Activated CD4-positive, alpha-beta T cell treated with anti-CD3 and anti-CD28 coated beads, Interleukin-2, Interleukin-4, amounts not matched to agents 100 ng/mL and 50 ng/mL, durations not matched to agents 16 hours and 8 hours (primary cell): ENCODE measurements at regions not wholly inside any gene's neighbourhood (a gene's known extent, or its start where the extent isn't known, plus 50 kb on each side); places are given as distances from the start of the nearest gene placed in this dataset.
"Not testable (repeated sequence)": the region's sequence is repeated elsewhere in the genome, so short reads cannot be mapped to it uniquely, and the experiment has no call there.

Source experiments
- DNase-seq: peaks from one replicate; pipeline ENCODE4 v3.0.0-alpha.2; 2020; ENCODE audit warnings: low spot score

- DNase-seq, result not testable (repeated sequence)
Observed at GRCh38 chr17:30639391-30639790, 162.2 kb downstream of the GOSR1 start.

DNA sequence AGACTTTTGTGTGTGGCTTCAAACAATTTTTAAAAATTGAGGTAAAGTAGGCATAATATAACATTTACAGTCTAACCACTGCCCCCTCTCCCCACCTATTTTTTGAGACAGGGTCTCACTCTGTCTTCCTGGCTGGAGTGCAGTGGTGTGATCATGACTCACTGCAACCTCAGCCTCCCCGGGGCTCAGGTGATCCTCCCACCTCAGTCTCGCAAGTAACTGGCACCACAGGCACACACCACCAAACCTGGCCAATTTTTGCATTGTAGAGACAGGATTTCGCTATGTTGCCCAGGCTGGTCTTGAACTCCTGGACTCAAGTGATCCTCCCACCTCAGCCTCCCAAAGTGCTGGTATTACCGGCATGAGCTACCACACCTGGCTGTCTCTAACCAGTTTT lies 161.8 kb downstream of the GOSR1 start:
- DNase-seq, result not testable (repeated sequence)

DNA sequence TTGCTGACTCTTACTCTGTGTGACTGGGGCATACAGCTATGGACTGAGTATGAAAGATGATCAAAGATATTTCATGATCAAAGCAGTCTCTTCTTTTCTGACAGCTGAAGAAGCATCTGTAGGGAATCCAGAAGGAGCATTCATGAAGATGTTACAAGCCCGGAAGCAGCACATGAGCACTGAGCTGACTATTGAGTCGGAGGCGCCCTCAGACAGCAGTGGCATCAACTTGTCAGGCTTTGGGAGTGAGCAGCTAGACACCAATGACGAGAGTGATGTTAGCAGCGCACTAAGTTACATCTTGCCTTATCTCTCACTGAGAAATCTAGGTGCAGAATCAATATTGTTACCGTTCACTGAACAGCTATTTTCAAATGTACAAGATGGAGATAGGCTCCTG lies 154.4 kb downstream of the GOSR1 start:
- DNase-seq, result not testable (repeated sequence)

GRCh38 chr17:30625380-30625779 lies 148.2 kb downstream of the GOSR1 start:
- DNase-seq, result not testable (repeated sequence)

DNA sequence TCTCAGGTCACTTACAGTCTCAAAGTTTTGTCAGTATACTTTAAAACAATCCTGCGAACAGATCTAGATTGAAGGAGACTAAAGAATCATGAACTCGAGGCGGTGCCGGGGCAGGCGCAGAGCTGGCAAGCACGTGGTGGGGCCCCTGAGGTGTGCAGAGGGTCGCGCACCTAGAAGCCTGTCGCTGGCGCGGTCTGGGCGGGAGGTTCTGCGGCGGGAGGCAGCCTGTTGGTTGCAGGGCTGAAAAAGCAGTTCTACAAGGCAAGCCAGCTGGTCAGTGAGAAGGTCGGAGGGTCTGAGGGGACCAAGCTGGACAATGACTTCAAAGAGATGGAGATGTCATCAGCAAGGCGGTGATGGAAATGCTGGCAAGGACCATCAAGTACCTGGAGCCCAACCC lies 147.0 kb downstream of the GOSR1 start:
- not testable (repeated sequence) for DNase-seq

- not testable (repeated sequence) for DNase-seq
Observed at GRCh38 chr17:30609682-30610081, 132.5 kb downstream of the GOSR1 start.

DNA sequence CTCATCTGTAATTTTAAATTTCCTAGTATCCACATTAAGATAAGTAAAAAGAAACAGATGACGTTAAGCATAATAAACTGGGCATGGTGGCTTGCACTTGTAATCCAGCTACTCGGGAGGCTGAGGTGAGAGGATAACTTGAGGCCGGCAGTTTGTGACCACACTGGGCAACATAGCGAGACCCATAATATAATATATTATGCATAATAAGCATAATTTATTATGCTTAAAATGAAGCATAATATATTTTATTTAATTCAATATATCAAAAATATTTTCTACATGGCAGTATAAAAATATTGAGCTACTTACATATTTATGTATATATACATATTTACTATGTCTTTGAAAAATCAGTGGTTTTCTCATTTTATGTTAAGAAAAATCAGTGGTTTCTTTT lies 128.3 kb downstream of the GOSR1 start:
- no peak for DNase-seq

- DNase-seq, result no peak
Observed at GRCh38 chr17:30605027-30605426, 127.8 kb downstream of the GOSR1 start.

GRCh38 chr17:30602396-30602795 lies 125.2 kb downstream of the GOSR1 start:
- not testable (repeated sequence) for DNase-seq

- DNase-seq, result not testable (repeated sequence)
Observed at GRCh38 chr17:30601984-30602383, 124.8 kb downstream of the GOSR1 start.

GRCh38 chr17:30600830-30601494 lies 123.8 kb downstream of the GOSR1 start:
- peak; percentile 6 for DNase-seq

DNA sequence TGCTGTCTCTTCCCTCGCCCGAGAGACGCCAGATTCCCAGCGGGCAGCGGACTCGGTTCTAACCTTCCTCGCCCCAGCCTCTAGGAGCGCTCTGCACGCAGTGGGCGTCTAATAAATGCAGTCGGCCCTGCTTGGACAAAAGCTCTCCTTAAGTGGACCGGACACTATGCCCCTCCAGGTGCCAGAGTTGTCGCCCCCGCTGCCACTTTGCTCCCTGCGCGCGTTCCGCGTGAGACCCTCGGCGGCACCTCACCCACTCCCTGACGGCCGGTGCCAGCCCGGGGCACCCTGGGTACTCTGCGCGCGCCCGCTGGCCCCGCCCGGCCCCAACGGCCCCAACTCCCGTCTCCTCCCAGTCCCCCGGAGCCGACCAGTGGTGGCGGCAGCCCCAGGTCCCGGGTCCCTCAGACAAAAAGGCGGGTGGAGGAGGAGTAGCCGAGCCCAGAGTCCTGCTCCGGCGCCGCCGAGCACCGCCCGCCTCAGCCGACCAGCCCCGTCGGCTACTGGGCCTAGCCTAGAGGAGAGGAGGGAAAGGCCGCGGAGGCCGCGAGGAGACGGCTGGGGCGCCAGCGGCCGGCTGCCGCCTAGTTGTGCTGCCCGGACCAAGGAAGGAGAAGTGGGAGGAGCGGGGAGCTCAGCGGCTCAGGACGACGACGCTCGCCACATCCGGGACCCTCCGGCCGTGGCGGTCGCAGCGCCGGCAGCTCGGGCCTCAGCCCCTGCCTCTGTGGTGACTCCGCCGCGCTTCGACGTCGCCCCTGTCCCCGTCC lies 123.0 kb downstream of the GOSR1 start:
- DNase-seq, result peak; percentile 71

DNA sequence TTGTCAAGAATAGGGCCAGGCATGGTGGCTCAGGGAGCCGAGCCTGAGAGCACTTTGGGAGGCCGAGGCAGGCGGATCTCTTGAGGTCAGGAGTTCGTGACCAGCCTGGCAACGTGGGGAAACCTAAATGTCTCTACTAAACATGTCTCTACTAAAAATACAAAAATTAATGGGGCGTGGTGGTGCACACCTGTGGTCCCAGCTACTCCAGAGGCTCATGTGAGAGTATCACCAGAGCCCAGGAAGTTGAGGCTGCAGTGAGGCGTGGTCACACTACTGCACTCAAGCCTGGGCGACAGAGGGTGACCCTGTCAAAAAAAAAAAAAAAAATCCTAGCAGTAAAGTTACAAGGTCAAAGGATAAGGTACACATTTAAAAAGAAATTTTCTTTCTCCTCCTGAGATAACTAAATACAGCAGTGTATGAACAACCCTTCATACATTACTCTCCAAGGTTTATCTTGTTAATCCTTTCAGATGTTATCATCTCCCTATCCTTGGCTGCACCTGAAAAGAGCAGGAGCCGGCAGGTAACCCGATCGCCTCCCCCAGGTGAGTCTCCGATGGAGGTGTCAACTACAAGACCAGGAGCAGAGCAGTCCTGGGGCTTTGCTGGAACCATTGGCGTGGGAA lies 122.3 kb downstream of the GOSR1 start:
- no peak for DNase-seq

- no peak for DNase-seq
Observed at GRCh38 chr17:30597776-30598288, 120.6 kb downstream of the GOSR1 start.

DNA sequence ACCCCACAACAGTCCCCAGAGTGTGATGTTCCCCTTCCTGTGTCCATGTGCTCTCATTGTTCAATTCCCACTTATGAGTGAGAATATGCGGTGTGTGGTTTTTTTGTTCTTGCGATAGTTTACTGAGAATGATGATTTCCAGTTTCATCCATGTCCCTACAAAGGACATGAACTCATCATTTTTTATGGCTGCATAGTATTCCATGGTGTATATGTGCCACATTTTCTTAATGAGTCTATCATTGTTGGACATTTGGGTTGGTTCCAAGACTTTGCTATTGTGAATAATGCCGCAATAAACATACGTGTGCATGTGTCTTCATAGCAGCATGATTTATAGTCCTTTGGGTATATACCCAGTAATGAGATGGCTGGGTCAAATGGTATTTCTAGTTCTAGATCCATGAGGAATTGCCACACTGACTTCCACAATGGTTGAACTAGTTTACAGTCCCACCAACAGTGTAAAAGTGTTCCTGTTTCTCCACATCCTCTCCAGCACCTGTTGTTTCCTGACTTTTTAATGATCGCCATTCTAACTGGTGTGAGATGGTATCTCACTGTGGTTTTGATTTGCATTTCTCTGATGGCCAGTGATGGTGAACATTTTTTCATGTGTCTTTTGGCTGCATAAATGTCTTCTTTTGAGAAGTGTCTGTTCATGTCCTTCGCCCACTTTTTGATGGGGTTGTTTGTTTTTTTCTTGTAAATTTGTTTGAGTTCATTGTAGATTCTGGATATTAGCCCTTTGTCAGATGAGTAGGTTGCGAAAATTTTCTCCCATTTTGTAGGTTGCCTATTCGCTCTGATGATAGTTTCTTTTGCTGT lies 120.0 kb downstream of the GOSR1 start:
- DNase-seq, result not testable (repeated sequence)

DNA sequence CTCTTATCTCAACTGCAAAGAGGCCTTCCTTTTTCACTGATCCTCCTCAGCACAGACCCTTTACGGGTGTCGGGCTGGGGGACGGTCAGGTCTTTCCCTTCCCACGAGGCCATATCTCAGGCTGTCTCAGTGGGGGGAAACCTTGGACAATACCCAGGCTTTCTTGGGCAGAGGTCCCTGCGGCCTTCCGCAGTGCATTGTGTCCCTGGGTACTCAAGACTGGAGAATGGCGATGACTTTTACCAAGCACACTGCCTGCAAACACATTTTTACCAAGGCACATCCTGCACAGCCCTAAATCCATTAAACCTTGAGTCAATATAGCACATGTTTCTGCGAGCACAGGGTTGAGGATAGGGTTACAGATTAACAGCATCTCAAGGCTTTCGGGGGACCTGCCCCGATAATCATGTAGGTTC lies 117.8 kb downstream of the GOSR1 start:
- DNase-seq, result not testable (repeated sequence)

DNA sequence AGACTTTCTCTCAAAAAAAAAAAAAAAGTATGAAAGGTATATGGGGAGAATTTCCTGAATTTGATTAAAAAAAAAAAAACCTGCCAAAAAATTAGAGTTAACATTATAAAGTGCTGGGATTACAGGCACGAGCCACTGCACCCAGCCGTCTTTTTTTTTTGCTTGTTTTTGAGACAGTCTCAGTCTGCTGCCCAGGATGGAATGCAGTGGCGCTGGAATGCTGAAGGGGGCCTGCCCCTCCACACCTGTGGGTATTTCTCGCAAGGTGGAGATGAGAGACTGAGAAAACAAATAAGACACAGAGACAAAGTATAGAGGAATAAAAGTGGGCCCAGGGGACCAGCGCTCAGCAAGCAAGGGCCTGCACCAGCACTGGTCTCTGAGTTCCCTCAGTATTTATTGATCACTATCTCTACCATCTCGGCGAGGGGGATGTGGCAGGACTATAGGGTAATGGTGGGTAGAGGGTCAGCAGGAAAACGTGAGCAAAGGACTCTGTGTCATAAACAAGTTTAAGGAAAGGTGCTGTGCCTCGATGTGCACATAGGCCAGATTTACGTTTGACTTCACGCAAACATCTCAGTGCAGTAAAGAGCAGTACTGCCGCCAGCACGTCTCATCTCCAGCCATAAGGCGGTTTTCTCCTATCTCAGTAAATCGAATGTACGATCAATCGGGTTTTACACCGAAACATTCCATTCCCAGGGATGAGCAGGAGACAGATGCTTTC lies 117.2 kb downstream of the GOSR1 start:
- no peak for DNase-seq

DNA sequence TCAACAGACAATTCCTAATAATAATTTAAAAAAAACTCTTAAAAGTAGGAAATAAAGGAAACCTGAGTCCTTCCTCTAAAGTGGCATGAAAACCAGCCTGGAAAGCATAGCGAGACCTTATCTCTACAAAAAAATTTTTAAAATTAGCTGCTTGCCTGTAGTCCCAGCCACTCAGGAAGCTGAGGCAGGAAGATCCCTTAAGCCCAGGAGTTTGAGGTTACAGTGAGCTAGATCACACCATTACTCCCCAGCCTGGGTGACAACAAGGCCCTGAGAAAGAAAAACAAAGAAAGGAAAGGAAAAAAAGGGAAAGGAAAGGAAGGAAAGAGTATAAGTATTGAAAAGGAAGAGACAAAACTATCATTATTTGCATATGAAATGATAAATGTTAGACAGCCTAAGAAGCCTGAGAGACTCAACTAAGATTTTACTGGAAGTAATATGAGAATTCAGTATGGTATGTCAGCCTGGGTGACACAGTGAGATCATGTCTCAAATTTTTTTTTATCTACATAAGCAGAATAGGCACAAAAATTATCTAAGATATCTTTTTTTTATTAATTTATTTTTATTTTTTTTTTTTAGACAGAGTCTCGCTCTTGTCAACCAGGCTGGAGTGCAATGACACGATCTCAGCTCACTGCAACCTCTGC lies 113.0 kb downstream of the GOSR1 start:
- no peak for DNase-seq

GRCh38 chr17:30589431-30589830 lies 112.2 kb downstream of the GOSR1 start:
- no peak for DNase-seq

DNA sequence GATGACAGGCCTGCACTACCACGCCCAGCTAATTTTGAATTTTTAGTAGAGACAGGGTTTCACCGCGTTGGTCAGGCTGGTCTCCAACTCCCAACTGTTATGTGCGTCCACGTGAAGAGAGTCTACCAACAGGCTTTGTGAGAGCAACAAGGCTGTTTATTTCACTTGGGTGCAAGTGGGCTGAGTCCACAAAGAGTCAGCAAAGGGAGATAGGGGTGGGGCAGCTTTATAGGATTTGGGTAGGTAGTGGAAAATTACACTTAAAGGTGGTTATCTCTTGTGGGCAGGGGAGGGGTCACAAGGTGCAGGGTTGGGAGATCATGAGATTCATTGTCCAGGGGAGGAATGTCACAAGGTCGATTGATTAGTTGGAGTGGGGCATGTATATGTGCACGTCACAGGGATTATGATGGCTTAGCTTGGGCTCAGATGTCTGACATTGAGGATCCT lies 111.6 kb downstream of the GOSR1 start:
- DNase-seq, result no peak
